Activated CD4-positive, alpha-beta T cell treated with anti-CD3 and anti-CD28 coated beads for 48 hours (primary cell): ENCODE measurements at regions not wholly inside any gene's neighbourhood (a gene's known extent, or its start where the extent isn't known, plus 50 kb on each side); places are given as distances from the start of the nearest gene placed in this dataset.

Experiments
- DNase-seq: peaks from one replicate; pipeline ENCODE4 v3.0.0-alpha.2; 2020

DNA sequence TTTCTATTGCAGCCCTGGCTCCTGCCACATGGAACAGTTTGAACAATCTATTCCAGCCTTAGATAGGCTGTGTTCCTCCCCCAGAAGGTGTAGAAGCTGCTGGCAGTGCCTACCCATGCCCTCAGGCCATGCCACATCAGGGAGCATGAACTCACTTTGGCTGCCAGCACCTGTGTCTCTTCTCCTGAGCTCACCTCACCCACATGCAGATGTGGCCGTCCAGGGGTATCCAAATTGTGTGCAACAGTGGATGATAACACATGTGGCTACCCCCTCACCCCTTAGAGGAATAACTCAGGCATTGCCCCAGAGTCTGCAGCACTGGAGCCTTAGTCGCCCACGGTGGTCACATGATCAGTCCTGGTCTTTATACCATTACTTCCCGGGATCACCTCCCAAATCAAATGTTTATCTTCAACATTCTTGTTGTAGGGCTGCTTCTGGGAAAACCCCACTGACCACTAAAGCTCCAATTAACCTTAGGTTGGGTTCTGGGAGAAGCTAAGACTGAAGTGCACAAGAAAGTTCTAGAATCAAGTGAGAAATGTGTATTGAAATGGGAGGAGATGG, 110.4 kb downstream of the BANF2 start:
- no peak for DNase-seq

DNA sequence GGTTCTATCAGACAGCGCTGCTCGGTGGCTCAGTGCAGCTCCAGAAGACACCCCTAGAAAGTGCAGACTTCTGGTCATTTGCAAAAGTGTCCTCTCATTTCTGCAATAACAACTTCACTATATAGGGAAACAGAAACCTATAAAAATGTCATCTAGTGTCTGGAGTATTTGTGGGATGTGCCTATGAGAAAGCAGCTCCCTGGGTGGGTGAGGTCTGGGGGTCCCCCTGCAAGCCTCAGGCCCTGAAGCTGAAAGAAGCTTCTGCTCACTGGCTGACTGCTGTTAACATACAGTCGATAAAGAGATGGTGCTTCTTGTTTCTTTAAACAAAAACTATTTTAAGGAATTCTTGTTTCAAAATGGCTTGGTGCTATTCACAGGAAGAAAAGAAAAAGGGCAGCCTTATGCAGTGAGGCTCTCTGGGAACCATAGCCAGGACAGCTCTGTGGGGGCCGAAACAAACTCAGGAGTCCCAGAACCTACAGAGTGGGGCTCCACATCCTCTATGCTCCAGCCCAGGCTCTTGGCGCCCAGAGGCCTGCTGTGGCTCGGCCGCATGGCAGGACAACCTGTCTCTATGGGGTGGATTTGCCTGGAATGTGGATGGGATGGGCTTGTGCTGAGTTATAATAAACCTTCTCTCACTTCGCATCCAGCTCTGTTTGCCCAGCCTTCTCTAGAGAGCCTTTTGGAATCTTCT, 109.7 kb downstream of the BANF2 start:
- DNase-seq, result no peak

DNA sequence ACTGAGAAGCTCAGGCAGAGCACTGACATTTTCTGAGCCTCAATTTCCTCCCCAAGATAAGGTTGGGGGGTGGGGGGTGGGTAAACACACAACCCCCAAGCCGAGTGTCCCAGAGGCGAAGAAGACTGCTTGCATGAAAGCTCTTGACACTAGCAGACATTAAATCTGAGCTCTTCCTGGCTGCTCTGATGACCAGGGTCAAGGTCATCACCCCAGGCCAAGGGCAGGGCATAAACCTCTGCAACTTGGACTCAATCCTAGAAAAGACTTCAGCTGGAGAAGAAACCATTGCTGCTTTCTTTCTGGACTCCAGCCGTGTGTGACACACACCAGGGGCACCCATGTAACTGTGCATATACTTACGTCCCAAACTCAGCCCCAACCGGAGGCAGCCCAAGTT, 109.0 kb downstream of the BANF2 start:
- DNase-seq, result no peak

DNA sequence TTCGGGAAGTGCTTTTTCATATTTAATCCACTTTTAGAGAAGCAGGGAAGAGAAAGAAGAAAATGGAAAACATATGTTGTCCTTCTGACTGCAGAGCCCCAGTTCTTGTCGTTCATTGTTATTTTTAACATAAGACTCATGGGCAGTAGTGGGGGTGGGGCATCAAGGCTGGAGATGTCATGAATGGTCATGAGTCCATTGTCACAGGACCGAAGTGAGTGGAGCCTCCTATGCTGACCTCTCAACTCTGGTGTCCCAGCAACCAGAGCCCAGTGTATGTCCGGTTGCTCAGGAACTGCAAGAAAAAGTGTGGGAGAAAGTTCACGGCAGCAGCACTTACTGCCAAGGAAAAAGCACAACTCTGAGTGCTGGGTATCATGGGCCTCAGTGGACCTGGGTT, 108.6 kb downstream of the BANF2 start:
- DNase-seq, result no peak

DNA sequence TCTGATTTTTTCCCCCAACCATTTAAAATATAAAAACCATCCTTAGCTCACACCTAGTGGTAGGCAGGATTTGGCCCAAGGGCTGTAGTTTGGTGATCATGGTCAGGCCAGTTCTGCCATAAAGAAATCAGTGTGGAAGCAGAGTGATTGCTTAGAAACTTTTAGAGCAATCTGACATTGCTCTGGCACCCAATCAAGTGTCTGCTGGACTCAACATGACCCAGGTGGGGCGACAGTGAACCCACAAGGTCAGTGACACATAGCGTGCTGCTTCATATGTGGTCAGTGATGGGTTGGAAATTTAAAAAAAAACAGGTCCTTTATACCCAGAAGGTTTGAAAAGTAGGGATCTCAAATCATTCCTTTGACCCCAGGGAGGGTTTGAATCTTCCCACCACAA, 107.9 kb downstream of the BANF2 start:
- no peak for DNase-seq

DNA sequence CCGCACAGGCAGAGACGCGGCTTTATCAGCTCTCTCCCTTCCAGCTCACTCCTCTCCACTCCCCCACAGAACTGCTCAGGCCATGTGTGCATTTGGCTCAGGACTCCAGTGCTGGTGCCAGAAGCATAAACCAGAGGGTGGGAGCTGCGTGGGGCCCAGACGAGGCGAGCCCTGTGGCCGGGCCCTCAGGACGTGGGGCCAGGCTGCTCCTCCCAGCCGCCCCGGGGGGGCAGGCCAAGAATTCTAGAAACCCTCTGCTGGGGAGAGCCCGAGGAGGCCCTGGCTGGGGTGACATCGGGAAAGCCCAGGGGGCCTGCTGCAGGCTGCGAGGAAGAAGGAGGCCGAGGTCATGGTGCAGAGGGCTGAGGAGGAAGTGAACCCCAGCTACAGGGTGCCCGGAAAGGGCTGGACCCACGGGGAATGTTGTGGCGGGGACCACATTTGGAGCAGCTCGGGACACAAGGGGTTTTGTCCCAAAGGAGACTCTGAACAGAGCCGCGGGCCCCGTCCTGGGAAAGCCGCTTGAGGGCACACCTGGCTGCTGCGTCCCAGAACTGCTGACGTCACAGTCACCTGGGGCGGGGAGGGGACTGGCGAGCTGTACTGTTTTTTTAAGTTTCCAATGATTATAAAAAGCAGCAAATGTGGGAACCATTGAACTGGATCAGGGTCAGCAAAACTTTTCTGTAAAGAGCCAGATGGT, 107.1 kb downstream of the BANF2 start:
- no peak for DNase-seq

DNA sequence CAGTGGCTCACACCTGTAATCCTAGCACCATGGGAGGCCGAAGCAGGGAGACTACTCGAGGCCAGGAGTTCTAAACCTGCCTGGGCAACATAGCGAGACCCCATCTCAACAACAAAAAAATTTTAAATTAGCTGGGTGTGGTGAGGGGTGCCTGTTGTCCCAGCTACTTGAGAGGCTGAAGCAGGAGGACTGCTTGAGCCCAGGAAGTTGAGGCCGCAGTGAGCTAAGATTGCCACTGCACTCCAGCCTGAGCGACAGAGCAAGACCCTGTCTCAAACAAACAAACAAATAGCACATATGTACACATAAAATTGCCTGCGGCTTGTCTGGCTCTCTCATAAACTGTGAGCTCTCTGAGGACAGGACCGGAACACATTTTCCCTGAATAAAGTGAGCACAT, 106.3 kb downstream of the BANF2 start:
- no peak for DNase-seq

DNA sequence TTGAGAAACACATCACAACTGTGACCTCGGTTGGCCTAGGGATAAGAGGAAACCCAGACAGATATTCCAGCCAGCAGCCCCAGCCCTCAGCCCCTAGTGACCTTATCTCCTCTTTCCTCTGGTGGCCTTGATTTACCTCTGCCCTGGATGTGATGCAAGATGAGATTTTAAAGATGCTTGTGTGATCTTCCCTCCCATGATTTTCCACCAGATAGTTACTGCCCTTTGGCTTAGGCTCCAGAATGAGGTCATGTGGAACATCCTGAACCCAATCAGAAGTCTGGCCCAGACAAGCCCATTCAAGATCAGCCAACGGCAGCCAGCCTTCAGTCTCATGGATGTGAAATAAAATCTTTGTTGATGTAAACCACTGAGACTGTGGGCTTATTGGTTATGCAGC, 104.0 kb downstream of the BANF2 start:
- DNase-seq, result no peak

DNA sequence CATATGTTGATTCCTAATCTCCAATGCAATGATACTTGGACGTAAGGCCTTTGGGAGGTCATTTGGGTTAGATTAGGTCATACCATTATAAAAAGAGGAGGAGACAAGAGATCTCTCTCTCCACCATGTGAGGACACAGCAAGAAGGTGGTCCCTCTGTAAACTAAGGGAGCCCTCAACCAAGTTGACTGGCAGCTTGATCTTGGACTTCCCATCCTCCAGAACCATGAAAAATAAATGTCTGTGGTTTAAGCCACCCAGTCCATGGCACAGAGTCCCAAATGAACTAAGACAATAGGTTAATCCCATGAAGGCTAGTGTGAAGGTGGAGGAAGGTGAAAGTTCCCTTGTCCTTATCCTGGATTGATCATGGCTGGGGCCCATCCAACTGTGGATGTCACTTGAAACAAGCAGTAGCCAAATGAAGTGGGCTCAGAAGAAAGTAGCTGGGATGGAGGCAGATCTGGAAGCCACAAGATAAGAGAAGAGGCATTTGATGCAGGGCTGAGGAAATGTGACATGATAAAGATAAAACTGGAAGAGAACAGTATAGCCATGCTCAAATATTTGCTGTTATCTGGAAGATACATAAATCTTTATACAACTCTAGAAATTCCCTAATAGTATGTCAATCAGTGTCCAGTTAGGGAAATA, 99.9 kb downstream of the BANF2 start:
- DNase-seq, result no peak

DNA sequence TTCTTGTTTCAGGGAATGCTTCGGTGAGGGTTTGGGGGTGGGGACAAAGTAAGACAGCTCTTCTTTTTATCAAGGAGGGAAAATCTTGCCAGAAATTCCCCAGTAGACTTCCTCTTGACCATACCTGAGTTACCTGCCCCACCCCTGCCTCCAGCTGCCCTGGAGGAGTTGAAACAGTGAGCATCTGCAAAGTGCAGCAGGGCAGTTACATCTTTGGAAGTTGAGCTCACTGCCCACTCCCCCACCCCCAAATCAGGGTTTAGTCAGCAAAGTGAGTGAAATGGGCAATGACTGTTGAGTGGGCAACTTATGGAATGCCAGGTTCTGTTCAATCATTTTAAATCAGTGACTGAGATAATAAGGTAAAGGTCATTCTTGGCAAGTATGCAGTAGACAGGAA, 98.8 kb downstream of the BANF2 start:
- no peak for DNase-seq

DNA sequence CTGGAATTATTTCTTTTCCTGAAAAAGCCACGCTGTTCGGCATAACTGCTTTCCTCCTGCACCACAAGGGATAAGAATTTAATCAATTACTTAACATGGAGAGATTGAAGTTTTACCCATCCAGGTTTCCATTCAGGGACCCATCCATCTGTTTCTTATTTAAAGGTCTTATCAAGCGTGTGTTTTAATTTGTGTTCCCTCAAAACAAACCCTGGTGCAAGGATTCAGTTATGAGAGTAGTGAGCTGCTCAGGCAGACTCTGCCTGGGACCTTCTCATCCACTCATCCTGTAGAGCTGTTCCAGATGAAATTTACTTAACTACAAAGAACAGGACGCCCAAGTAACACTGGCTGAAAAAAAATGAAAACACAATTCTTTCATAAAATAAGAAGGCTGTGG, 97.8 kb downstream of the BANF2 start:
- no peak for DNase-seq

DNA sequence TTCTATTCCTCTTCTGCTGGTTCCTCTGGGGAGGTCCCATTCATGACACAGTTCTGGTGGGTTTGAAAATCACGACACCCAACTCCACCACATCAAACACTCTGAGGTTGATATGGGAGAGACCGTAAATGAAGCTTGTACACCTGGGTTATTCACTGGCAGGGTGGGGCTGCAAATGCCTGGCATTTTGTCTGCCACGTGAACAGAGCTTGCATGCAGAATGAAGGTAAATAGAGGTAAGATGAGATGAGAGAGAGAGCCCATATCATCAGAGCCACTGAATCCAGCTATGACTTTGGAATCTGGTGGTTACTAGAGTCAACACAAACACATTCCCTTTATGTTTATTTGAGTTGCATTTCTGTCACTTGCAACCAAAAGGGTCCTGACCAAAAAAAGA, 97.4 kb downstream of the BANF2 start:
- DNase-seq, result no peak

DNA sequence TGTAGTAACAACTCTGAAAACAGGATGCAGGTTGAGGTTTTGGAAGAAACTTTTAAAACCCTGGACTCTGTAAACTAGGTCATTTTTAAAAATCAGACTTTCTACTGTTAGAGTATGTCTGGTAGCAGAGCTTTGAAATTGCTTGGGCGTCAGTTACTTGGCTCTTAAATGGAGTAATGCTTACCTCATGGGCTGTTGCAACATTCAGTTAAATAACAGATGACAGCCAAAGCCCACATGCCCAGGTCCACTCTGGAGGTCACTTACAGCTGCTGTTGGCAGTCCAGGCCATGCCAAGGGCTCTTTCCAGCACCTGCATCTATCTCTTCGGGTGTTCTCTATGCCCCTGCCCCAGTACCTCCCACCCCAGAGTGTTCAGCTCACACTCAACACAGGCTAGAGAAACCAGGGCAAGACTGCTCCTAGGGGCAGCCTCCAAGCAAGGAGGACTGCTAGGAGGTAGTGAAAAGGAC, 96.4 kb downstream of the BANF2 start:
- no peak for DNase-seq

DNA sequence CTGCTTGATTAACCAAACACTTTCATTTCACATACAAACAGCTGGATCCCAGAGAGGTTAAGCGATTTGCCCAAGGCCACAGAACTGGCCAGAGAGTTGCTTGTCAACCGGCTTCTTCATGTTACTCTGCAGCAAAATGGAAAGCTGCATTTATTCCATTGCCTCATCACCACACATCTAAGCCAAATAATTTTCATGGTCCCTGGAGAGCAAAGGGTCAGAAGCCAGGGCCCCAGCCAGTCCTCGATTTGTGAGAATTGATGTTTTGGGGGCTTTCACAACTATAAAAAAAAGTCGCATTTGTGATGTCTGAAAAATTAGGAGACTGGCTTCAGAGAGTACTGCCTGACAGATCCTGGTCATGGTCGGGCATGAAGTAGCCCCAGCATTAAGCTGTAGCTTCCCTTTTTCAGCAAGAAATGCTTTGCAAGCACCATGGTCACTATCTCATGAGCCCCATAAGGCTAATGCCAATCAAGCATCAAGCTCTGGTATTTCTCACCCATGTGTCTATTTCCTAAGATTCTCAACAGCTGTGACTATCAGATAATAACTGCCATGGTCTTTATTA, 95.8 kb downstream of the BANF2 start:
- DNase-seq, result no peak

DNA sequence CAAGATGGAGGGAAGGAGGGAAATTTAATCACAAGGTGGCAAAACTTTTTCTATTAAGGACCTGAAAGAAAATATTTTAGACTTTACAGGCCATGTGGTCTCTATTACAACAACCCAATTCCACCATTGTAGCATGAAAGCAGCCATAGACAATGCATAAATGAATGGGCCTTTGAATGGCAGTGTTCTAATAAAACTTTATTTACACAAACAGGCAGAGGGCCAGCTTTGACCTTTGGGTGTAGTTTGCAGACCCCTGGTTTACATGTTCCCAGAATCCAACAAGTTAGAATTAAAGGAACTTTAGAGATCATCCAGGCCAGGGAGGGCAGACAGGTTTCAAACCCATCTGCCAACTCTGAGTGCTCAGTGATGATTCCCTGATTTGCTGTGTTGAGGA, 95.2 kb downstream of the BANF2 start:
- DNase-seq, result no peak

DNA sequence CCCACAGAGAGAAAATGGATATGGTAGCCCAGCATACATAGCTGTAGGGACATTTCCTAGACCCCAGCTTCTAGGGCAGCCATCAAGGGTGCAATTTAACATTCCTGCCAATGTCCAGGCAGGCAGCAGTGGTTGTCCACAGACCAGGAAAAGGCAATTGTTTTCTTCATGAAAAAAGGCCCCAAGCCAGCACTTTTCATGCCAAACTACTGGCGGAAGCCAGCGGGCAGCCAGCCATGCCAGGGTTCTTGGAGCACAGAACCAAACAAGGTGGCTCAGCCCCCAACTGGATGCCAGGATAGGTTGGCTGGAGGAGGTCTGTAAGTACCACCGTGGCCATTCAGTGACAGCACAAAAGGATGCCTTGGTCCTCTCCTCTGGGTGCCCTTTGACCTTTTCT, 94.6 kb downstream of the BANF2 start:
- DNase-seq, result no peak

DNA sequence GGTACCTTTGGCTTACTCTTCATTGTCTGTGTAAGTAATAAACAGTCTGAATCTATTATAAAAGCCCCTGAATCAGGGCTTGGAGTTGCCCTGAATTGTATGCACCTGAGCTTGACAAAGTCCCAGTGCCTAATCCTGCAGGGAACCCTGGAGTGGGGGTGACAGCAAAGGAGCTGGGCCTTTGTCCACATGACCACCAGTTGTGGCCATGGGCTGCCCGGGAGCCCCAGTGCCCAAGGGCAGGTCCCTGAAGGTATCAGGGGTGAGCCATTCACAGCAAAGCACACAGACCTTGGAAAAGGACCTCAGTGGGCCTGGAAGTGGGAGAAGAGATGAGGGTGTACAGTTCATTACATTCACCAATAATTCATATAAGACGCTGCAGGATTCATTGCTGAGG, 94.2 kb downstream of the BANF2 start:
- no peak for DNase-seq

DNA sequence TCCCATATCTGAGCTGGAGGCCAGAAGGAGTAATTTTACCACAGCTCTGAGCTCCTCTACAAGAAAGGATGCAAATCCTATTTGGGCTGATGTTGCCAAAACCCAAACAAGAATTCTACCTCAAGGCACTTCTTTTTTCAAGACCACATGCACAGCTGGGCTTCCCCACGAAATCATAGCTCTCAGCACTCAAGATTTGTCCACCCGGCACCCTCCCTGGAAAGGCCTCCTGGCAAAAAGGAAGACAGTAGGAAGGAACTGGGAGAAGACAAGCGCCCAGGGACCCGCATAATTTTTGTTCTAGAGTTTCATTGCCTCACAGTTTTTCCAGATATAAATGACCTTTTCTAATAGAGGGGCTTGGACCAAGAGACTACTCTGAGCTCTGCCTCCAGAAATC, 90.5 kb downstream of the BANF2 start:
- no peak for DNase-seq

DNA sequence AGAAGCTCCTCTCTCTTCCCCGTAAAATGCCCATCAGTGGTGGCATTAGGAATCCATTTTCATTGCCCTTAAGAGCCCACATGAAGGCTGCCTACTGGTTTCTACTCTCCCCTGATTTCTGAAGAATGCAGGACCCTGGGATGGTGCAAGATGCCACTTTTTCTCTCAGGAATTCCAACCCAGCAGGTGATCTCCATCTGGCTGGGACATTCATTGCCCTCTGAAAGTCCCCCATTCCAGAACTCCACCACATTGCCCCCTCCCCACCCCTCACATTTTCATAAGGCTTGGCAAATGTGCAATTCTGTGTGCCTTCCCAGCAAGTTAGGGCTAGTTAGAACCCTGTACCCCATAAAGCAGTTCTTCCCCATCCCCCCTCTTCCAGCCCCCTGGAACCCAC, 88.0 kb downstream of the BANF2 start:
- DNase-seq, result no peak

DNA sequence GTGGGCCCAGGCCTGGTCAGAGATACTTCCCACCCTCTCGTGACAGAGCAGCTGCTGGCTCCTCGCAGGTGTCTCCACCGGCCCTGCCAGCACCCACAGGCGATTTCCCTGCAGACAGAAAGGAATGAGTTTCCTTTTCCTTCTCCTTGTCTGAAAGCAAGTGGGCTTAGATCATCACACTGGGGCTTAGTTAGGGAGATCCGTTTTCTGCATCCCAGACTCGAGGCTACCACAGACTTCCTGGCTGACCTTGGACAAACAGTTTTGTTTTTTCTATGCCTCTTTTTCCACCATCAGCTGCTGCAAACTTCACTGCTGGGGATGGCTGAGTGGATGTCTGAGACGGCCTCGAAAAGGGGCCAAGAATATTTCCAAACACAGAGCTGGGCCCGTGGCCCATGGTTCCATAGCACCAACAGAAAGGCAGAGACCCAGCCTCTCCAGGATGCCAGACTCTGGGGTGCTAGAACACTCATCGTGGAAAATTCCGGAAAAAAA, 86.5 kb downstream of the BANF2 start:
- DNase-seq, result no peak
